ENCODE measurements at regions not wholly inside any gene's neighbourhood (a gene's known extent, or its start where the extent isn't known, plus 50 kb on each side); places are given as distances from the start of the nearest gene placed in this dataset.
"Not testable (repeated sequence)": the region's sequence is repeated elsewhere in the genome, so short reads cannot be mapped to it uniquely, and the experiment has no call there.

- ATAC-seq (replicated peaks); H3K36me3 Mint-ChIP-seq (ENCODE audit: low read depth); H3K4me1 Mint-ChIP-seq: not testable (repeated sequence)
Observed at GRCh38 chr3:4167230-4167629, 135.9 kb upstream of the SETMAR start.

GRCh38 chr3:4174791-4175190 is 128.4 kb upstream of the SETMAR start:
- H3K36me3 Mint-ChIP-seq (ENCODE audit: low read depth), result no peaks in the 10 kb centered on the region
- H3K4me3 Mint-ChIP-seq, result no peak overlapping the region
- no peaks in the 10 kb centered on the region for H3K27me3 Mint-ChIP-seq
- no peak overlapping the region for H3K27ac Mint-ChIP-seq
- ATAC-seq (replicated peaks), result no peak
- peaks cover 5% of the 10 kb centered on the region for H3K9me3 Mint-ChIP-seq
- H3K4me1 Mint-ChIP-seq, result no peaks in the 10 kb centered on the region

More at GRCh38 chr3:4167230-4167629, 135.9 kb upstream of the SETMAR start:
- H3K27ac Mint-ChIP-seq, H3K27me3 Mint-ChIP-seq, H3K4me3 Mint-ChIP-seq: not testable (repeated sequence)
- peaks cover 11% of the 10 kb centered on the region for H3K9me3 Mint-ChIP-seq

- Mint-ChIP-seq H3K4me1 (no peaks in the 10 kb centered on the region), H3K36me3 (ENCODE audit: low read depth) (no peaks in the 10 kb centered on the region), H3K9me3 (peaks cover 4% of the 10 kb centered on the region), H3K27me3 (no peaks in the 10 kb centered on the region), H3K27ac (no peak overlapping the region), H3K4me3 (no peak overlapping the region)
- ATAC-seq (replicated peaks), result no peak
Observed at GRCh38 chr3:4191971-4192370, 111.2 kb upstream of the SETMAR start.

GRCh38 chr3:4195006-4195405 is 108.2 kb upstream of the SETMAR start:
- ATAC-seq (replicated peaks), result no peak
- no peaks in the 10 kb centered on the region for H3K36me3 Mint-ChIP-seq (ENCODE audit: low read depth)
- no peaks in the 10 kb centered on the region for H3K9me3 Mint-ChIP-seq
- H3K4me1 Mint-ChIP-seq, result no peaks in the 10 kb centered on the region
- H3K27me3 Mint-ChIP-seq, result no peaks in the 10 kb centered on the region
- H3K4me3 Mint-ChIP-seq, result no peak overlapping the region
- H3K27ac Mint-ChIP-seq, result no peak overlapping the region

GRCh38 chr3:4196506-4197147 is 106.5 kb upstream of the SETMAR start:
- Mint-ChIP-seq H3K36me3 (ENCODE audit: low read depth) (no peaks in the 10 kb centered on the region), H3K4me1 (no peaks in the 10 kb centered on the region), H3K4me3 (no peak overlapping the region), H3K27me3 (no peaks in the 10 kb centered on the region), H3K9me3 (no peaks in the 10 kb centered on the region), H3K27ac (no peak overlapping the region)
- no peak for ATAC-seq (replicated peaks)

- Mint-ChIP-seq H3K9me3 (no peaks in the 10 kb centered on the region), H3K4me1 (no peaks in the 10 kb centered on the region), H3K27me3 (no peaks in the 10 kb centered on the region), H3K4me3 (no peak overlapping the region), H3K27ac (no peak overlapping the region), H3K36me3 (ENCODE audit: low read depth) (no peaks in the 10 kb centered on the region)
- no peak for ATAC-seq (replicated peaks)
Observed at GRCh38 chr3:4197670-4198069, 105.5 kb upstream of the SETMAR start.

GRCh38 chr3:4198491-4198890 is 104.7 kb upstream of the SETMAR start:
- H3K36me3 Mint-ChIP-seq (ENCODE audit: low read depth), result no peaks in the 10 kb centered on the region
- H3K9me3 Mint-ChIP-seq, result peaks cover 4% of the 10 kb centered on the region
- no peaks in the 10 kb centered on the region for H3K27me3 Mint-ChIP-seq

GRCh38 chr3:4204776-4205175 is 98.4 kb upstream of the SETMAR start:
- not testable (repeated sequence) for H3K36me3 Mint-ChIP-seq (ENCODE audit: low read depth); H3K4me3 Mint-ChIP-seq; H3K27ac Mint-ChIP-seq; H3K9me3 Mint-ChIP-seq; ATAC-seq (replicated peaks); H3K4me1 Mint-ChIP-seq; H3K27me3 Mint-ChIP-seq

More at GRCh38 chr3:4198491-4198890, 104.7 kb upstream of the SETMAR start:
- H3K4me3 Mint-ChIP-seq, result no peak overlapping the region
- ATAC-seq (replicated peaks), result no peak
- H3K27ac Mint-ChIP-seq, result no peak overlapping the region
- no peaks in the 10 kb centered on the region for H3K4me1 Mint-ChIP-seq

- no peak for ATAC-seq (replicated peaks)
- Mint-ChIP-seq H3K36me3 (ENCODE audit: low read depth) (no peaks in the 10 kb centered on the region), H3K27ac (no peak overlapping the region), H3K9me3 (peaks cover 9% of the 10 kb centered on the region), H3K27me3 (no peaks in the 10 kb centered on the region), H3K4me3 (no peak overlapping the region), H3K4me1 (no peaks in the 10 kb centered on the region)
Observed at GRCh38 chr3:4207672-4208071, 95.5 kb upstream of the SETMAR start.

- Mint-ChIP-seq H3K27ac (no peak overlapping the region), H3K9me3 (peaks cover 8% of the 10 kb centered on the region), H3K4me1 (no peaks in the 10 kb centered on the region), H3K36me3 (ENCODE audit: low read depth) (no peaks in the 10 kb centered on the region), H3K27me3 (no peaks in the 10 kb centered on the region), H3K4me3 (no peak overlapping the region)
- no peak for ATAC-seq (replicated peaks)
Observed at GRCh38 chr3:4208556-4208955, 94.6 kb upstream of the SETMAR start.

- Mint-ChIP-seq H3K36me3 (ENCODE audit: low read depth) (no peaks in the 10 kb centered on the region), H3K27ac (no peak overlapping the region)
Observed at GRCh38 chr3:4211610-4212009, 91.6 kb upstream of the SETMAR start.

GRCh38 chr3:4213420-4213819 is 89.7 kb upstream of the SETMAR start:
- H3K27ac Mint-ChIP-seq; H3K36me3 Mint-ChIP-seq (ENCODE audit: low read depth): not testable (repeated sequence)

More at GRCh38 chr3:4211610-4212009, 91.6 kb upstream of the SETMAR start:
- no peaks in the 10 kb centered on the region for H3K4me1 Mint-ChIP-seq
- no peak for ATAC-seq (replicated peaks)
- H3K4me3 Mint-ChIP-seq, result no peak overlapping the region
- no peaks in the 10 kb centered on the region for H3K27me3 Mint-ChIP-seq
- peaks cover 10% of the 10 kb centered on the region for H3K9me3 Mint-ChIP-seq

GRCh38 chr3:4216974-4217373 is 86.2 kb upstream of the SETMAR start:
- H3K4me1 Mint-ChIP-seq; H3K4me3 Mint-ChIP-seq; ATAC-seq (replicated peaks); H3K27me3 Mint-ChIP-seq; H3K36me3 Mint-ChIP-seq (ENCODE audit: low read depth); H3K27ac Mint-ChIP-seq: not testable (repeated sequence)
- peaks cover 10% of the 10 kb centered on the region for H3K9me3 Mint-ChIP-seq

More at GRCh38 chr3:4213420-4213819, 89.7 kb upstream of the SETMAR start:
- ATAC-seq (replicated peaks); H3K4me3 Mint-ChIP-seq; H3K4me1 Mint-ChIP-seq; H3K27me3 Mint-ChIP-seq: not testable (repeated sequence)
- peaks cover 10% of the 10 kb centered on the region for H3K9me3 Mint-ChIP-seq

GRCh38 chr3:4218456-4219226 is 84.5 kb upstream of the SETMAR start:
- Mint-ChIP-seq H3K4me1 (no peaks in the 10 kb centered on the region), H3K9me3 (peaks cover 6% of the 10 kb centered on the region), H3K27me3 (no peaks in the 10 kb centered on the region), H3K36me3 (ENCODE audit: low read depth) (no peaks in the 10 kb centered on the region), H3K4me3 (no peak overlapping the region), H3K27ac (no peak overlapping the region)
- ATAC-seq (replicated peaks), result no peak

GRCh38 chr3:4219227-4219568 is 84.0 kb upstream of the SETMAR start:
- no peaks in the 10 kb centered on the region for H3K27me3 Mint-ChIP-seq
- ATAC-seq (replicated peaks), result no peak
- H3K4me1 Mint-ChIP-seq, result no peaks in the 10 kb centered on the region

More at GRCh38 chr3:4219227-4219568, 84.0 kb upstream of the SETMAR start:
- Mint-ChIP-seq H3K27ac (no peak overlapping the region), H3K4me3 (no peak overlapping the region), H3K9me3 (peaks cover 1% of the 10 kb centered on the region), H3K36me3 (ENCODE audit: low read depth) (no peaks in the 10 kb centered on the region)

All from activated T-helper 17 cell treated with anti-CD3 and anti-CD28 coated beads, Interleukin-2, amount 50 U/mL, for 72 hours (primary cell).